SKM-1 (cell line): ENCODE measurements at regions not wholly inside any gene's neighbourhood (a gene's known extent, or its start where the extent isn't known, plus 50 kb on each side); places are given as distances from the start of the nearest gene placed in this dataset.

ENCODE experiments used
- DNase-seq: peaks from one replicate; lab custom pipeline; 2025; ENCODE audit not compliant: unreplicated experiment; lab: John Stamatoyannopoulos, UW

- DNase-seq: no peak
These were observed 707.8 kb upstream of the LMCD1 start for GRCh38 chr3:7793786-7794185.

- no peak for DNase-seq
These were observed 703.3 kb upstream of the LMCD1 start for GRCh38 chr3:7798276-7798675.

GRCh38 chr3:7800006-7800780, 701.4 kb upstream of the LMCD1 start:
- DNase-seq: no peak

- no peak for DNase-seq
These were observed 689.1 kb upstream of the LMCD1 start for GRCh38 chr3:7812490-7812889.

- no peak for DNase-seq
These were observed 688.3 kb upstream of the LMCD1 start for GRCh38 chr3:7813365-7813764.

GRCh38 chr3:7817239-7817638, 684.4 kb upstream of the LMCD1 start:
- no peak for DNase-seq

GRCh38 chr3:7820969-7821368, 680.7 kb upstream of the LMCD1 start:
- no peak for DNase-seq

GRCh38 chr3:7821858-7822257, 679.8 kb upstream of the LMCD1 start:
- no peak for DNase-seq

- no peak for DNase-seq
These were observed 660.2 kb upstream of the LMCD1 start for GRCh38 chr3:7841451-7841850.

GRCh38 chr3:7843441-7843840, 658.2 kb upstream of the LMCD1 start:
- DNase-seq: no peak

- no peak for DNase-seq
These were observed 654.6 kb upstream of the LMCD1 start for GRCh38 chr3:7847021-7847420.

GRCh38 chr3:7847521-7847920, 654.1 kb upstream of the LMCD1 start:
- no peak for DNase-seq

GRCh38 chr3:7854266-7854665, 647.4 kb upstream of the LMCD1 start:
- DNase-seq: no peak

- DNase-seq: no peak
These were observed 646.9 kb upstream of the LMCD1 start for GRCh38 chr3:7854721-7855120.

GRCh38 chr3:7865611-7866010, 636.0 kb upstream of the LMCD1 start:
- DNase-seq: no peak

GRCh38 chr3:7867587-7867986, 634.0 kb upstream of the LMCD1 start:
- DNase-seq: no peak

- DNase-seq: no peak
These were observed 630.5 kb upstream of the LMCD1 start for GRCh38 chr3:7871003-7871560.

GRCh38 chr3:7874116-7874515, 627.5 kb upstream of the LMCD1 start:
- no peak for DNase-seq

GRCh38 chr3:7875925-7876324, 625.7 kb upstream of the LMCD1 start:
- no peak for DNase-seq

GRCh38 chr3:7876741-7877297, 624.8 kb upstream of the LMCD1 start:
- no peak for DNase-seq

- DNase-seq: no peak
These were observed 624.3 kb upstream of the LMCD1 start for GRCh38 chr3:7877312-7877711.

GRCh38 chr3:7879572-7879971, 622.1 kb upstream of the LMCD1 start:
- no peak for DNase-seq

GRCh38 chr3:7881946-7882345, 619.7 kb upstream of the LMCD1 start:
- no peak for DNase-seq
